ENCODE measurements at regions not wholly inside any gene's neighbourhood (a gene's known extent, or its start where the extent isn't known, plus 50 kb on each side); places are given as distances from the start of the nearest gene placed in this dataset.

DNA sequence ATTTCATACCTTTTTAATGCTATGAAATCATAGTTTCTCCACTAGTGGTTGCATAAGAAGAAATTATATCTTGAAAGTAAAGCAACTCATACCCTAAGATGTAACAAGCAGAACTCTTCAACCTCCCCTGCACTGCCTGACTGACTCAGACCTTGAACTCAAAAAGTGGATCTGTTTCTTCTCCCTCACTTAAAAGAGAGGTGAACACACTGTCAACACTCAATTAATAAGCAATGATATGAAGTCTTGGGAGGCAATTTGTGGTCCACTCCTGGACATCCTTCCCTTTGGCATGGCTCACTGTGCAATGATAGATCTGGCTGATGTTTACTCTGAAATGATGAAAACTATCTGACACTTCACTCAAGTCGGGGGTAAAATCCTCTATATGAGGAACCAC lies 282.0 kb upstream of the DKK2 start:
- H2AFZ ChIP-seq (ENCODE audit: insufficient read depth, low read depth, low read length, poor library complexity, severe bottlenecking): no peak overlapping the region
- H3K4me2 ChIP-seq (replicated peaks; ENCODE audit: low read depth, low read length, poor library complexity, severe bottlenecking): no peak overlapping the region
- no peak for DNase-seq
- no peak overlapping the region for H3K27ac ChIP-seq (ENCODE audit: low read length in 2 of 2)
- H3K79me2 ChIP-seq (ENCODE audit: control insufficient read depth, insufficient read depth, low read length): no peaks in the 10 kb centered on the region
- H3K9me3 ChIP-seq (ENCODE audit: control extremely low read depth in 1 of 3, control insufficient read depth in 2 of 3, insufficient read depth in 1 of 3, low read length in 2 of 3): peaks cover 0 to 2% (median 1%) of the 10 kb centered on the region in 3 donors
- ChIA-PET CTCF (no interaction called here), POLR2A (no interaction called here)
- no CpG with 5 or more reads among the region's 1 CpG for WGBS (ENCODE audit: insufficient coverage)
- Mint-ChIP-seq H3K9me3 (ENCODE audit: insufficient read depth) (no peaks in the 10 kb centered on the region), H3K27me3 (no peaks in the 10 kb centered on the region), H3K27ac (no peak overlapping the region), H3K4me1 (no peaks in the 10 kb centered on the region), H3K4me3 (no peak overlapping the region)
- intact Hi-C loops (cut with micrococcal nuclease): no loop called here
- no peaks in the 10 kb centered on the region for H3K4me1 ChIP-seq (ENCODE audit: control insufficient read depth in 2 of 2, insufficient read depth in 2 of 2, low read length in 2 of 2)
- H3K4me3 ChIP-seq (ENCODE audit: control extremely low read depth in 1 of 5, extremely low read depth in 1 of 5, insufficient read depth in 1 of 5, low read depth in 2 of 5, low read length in 4 of 5): no peak overlapping the region
- H3K9ac ChIP-seq (ENCODE audit: low read length): no peak overlapping the region
- H3K27me3 ChIP-seq (replicated peaks in 1 of 4; ENCODE audit: control extremely low read depth in 1 of 4, control insufficient read depth in 3 of 4, insufficient read depth in 4 of 4, low read length in 3 of 4): no peaks in the 10 kb centered on the region
- TF ChIP-seq EZH2 (IDR thresholded peaks at IDR 0.05; ENCODE audit: borderline replicate concordance, insufficient read depth, low read depth, low read length, poor library complexity, severe bottlenecking) (no peak), CTCF (IDR thresholded peaks at IDR 0.05) (no peak)
- no peak for ATAC-seq (ENCODE audit: low read depth)
- H4K20me1 ChIP-seq (ENCODE audit: control insufficient read depth, insufficient read depth, low read length, poor library complexity, severe bottlenecking): no peaks in the 10 kb centered on the region
- no peaks in the 10 kb centered on the region for H3K36me3 ChIP-seq (replicated peaks in 1 of 2; ENCODE audit: control extremely low read depth in 1 of 2, control insufficient read depth in 1 of 2, extremely low read depth in 1 of 2, insufficient read depth in 2 of 2, low read length in 1 of 2)

DNA sequence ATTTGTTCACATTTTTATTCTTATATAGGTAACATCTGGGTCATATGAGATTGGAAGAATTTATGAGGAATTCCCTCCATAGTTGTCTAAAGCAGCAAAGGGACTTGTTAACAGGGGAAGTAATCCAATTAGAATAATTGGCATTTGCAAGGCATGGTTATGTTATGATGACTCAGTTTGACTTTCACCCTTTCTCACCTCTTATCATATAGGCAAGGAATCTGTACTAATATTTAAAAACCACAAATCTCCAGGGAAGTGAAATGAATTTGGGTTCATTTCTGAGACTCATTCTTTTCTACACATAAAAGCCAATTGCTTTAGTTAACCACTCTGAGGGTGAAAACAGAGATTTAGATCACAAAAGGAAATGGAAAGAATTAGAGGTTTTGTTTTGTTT lies 281.5 kb upstream of the DKK2 start:
- TF ChIP-seq CTCF (IDR thresholded peaks at IDR 0.05): no peak
- no peak for TF ChIP-seq EZH2 (IDR thresholded peaks at IDR 0.05; ENCODE audit: borderline replicate concordance, insufficient read depth, low read depth, low read length, poor library complexity, severe bottlenecking)
- POLR2A ChIA-PET: no interaction called here
- Histone ChIP-seq H3K4me3 (ENCODE audit: control extremely low read depth in 1 of 5, extremely low read depth in 1 of 5, insufficient read depth in 1 of 5, low read depth in 2 of 5, low read length in 4 of 5) (no peak overlapping the region), H3K9me3 (ENCODE audit: control extremely low read depth in 1 of 3, control insufficient read depth in 2 of 3, insufficient read depth in 1 of 3, low read length in 2 of 3) (peaks cover 0 to 1% (median 0%) of the 10 kb centered on the region in 3 donors), H2AFZ (ENCODE audit: insufficient read depth, low read depth, low read length, poor library complexity, severe bottlenecking) (no peak overlapping the region), H3K4me2 (replicated peaks; ENCODE audit: low read depth, low read length, poor library complexity, severe bottlenecking) (no peak overlapping the region), H3K79me2 (ENCODE audit: control insufficient read depth, insufficient read depth, low read length) (no peaks in the 10 kb centered on the region), H3K9ac (ENCODE audit: low read length) (no peak overlapping the region), H4K20me1 (ENCODE audit: control insufficient read depth, insufficient read depth, low read length, poor library complexity, severe bottlenecking) (no peaks in the 10 kb centered on the region), H3K4me1 (ENCODE audit: control insufficient read depth in 2 of 2, insufficient read depth in 2 of 2, low read length in 2 of 2) (no peaks in the 10 kb centered on the region), H3K27ac (ENCODE audit: low read length in 2 of 2) (no peak overlapping the region), H3K27me3 (replicated peaks in 1 of 4; ENCODE audit: control extremely low read depth in 1 of 4, control insufficient read depth in 3 of 4, insufficient read depth in 4 of 4, low read length in 3 of 4) (no peaks in the 10 kb centered on the region), H3K36me3 (replicated peaks in 1 of 2; ENCODE audit: control extremely low read depth in 1 of 2, control insufficient read depth in 1 of 2, extremely low read depth in 1 of 2, insufficient read depth in 2 of 2, low read length in 1 of 2) (no peaks in the 10 kb centered on the region)
- DNase-seq (no peak), ATAC-seq (ENCODE audit: low read depth) (no peak)
- Mint-ChIP-seq H3K27me3 (no peaks in the 10 kb centered on the region), H3K4me3 (no peak overlapping the region), H3K9me3 (ENCODE audit: insufficient read depth) (no peaks in the 10 kb centered on the region), H3K27ac (no peak overlapping the region), H3K4me1 (no peaks in the 10 kb centered on the region)
- intact Hi-C loops (cut with micrococcal nuclease): no loop called here
- CTCF ChIA-PET: no interaction called here

All from B cell (primary cell).